HG02759 (cell line): ENCODE measurements at regions not wholly inside any gene's neighbourhood (a gene's known extent, or its start where the extent isn't known, plus 50 kb on each side); places are given as distances from the start of the nearest gene placed in this dataset.
"Not testable (repeated sequence)": the region's sequence is repeated elsewhere in the genome, so short reads cannot be mapped to it uniquely, and the experiment has no call there.

Source experiments
- ATAC-seq: cut with Tn5 transposase; IDR thresholded peaks from one replicate; pipeline ENCODE4 v1.9.1; 2021; ENCODE audit warnings: mild to moderate bottlenecking, moderate library complexity; ENCODE audit not compliant: unreplicated experiment

GRCh38 chr12:72148709-72149108 is 123.5 kb upstream of the TRHDE start:
- ATAC-seq = no peak

- ATAC-seq = no peak
These were observed 109.3 kb upstream of the TRHDE start for GRCh38 chr12:72162875-72163274.

GRCh38 chr12:72168851-72169250 is 103.3 kb upstream of the TRHDE start:
- ATAC-seq = no peak

GRCh38 chr12:72173974-72174373 is 98.2 kb upstream of the TRHDE start:
- ATAC-seq = no peak

DNA sequence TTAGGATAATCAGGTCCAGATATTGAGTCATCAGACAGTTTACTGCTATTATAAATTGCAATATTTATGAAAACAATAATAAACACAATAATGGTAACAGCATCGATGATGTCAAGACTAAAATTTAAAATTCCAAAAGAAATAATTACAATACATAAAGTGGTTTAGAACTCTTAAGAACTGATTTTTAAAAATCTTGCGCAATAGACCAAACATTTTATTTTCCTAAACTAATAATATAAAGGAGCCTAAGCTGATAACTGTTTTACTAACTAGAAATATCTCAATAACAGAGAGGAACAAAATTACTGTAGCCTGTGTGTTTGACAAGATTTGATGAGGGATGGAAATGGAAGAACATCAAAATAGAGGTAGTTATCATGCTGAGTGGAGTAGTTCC is 93.9 kb upstream of the TRHDE start:
- ATAC-seq = no peak

- ATAC-seq = no peak
These were observed 93.3 kb upstream of the TRHDE start for GRCh38 chr12:72178871-72179270.

DNA sequence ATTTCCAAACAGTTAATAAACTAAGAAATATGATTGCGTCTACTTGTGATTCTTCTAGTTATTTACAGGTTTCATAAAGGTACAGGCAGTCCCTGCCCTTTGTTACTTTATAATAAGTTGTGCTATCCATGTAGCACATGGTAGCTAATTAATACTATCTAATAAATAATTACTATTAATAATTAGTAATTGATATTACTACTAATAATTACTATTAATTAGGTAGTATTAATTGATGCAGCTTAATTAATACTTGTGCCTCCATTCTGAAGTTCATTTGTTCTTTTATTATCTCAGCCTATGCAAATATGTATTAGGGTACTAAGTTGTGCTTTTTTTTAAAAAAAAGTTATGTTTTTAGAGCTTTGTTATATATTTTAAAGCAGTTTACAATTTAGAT is 92.3 kb upstream of the TRHDE start:
- no peak for ATAC-seq

- ATAC-seq = not testable (repeated sequence)
These were observed 87.1 kb upstream of the TRHDE start for GRCh38 chr12:72184971-72185533.

- ATAC-seq = no peak
These were observed 82.9 kb upstream of the TRHDE start for GRCh38 chr12:72189266-72189665.

DNA sequence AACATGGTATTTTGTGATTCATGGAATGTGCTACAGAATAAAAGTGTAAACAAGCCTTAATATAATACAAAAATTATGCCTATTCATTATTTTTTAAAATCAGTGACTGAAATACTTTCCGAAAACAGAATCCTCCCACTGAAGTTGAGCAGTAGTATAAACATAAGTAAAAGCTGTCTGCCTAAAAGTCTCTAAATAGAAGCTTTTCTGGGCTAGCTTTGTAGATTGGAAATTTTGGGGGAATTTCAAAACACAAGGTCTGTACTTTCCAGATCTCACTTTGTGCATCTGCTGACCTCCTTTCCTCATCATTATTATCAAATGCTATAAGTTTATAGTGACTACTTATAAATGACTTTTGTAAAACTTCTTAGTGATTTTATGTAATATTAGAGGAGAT is 80.4 kb upstream of the TRHDE start:
- ATAC-seq = peak; percentile 70

- no peak for ATAC-seq
These were observed 74.4 kb upstream of the TRHDE start for GRCh38 chr12:72197790-72198189.

DNA sequence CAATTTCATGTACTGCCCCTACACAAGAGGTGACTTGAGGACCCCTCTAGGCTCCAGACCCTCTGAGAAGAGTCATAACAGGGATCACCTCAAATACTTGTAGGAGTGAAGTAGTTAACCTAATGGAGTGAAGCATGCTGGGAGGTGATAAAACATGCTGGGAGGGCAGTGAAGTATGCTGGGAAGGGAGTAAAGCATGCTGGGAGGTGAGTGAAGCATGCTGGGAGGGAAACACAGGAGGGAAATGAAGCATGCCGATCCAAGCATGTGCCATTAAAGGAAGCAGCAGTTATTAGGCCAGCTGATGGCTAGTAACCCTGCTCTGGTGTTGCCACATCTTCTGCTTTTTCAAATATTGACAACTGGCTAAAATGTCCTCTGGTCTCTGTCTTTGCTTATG is 70.7 kb upstream of the TRHDE start:
- no peak for ATAC-seq

DNA sequence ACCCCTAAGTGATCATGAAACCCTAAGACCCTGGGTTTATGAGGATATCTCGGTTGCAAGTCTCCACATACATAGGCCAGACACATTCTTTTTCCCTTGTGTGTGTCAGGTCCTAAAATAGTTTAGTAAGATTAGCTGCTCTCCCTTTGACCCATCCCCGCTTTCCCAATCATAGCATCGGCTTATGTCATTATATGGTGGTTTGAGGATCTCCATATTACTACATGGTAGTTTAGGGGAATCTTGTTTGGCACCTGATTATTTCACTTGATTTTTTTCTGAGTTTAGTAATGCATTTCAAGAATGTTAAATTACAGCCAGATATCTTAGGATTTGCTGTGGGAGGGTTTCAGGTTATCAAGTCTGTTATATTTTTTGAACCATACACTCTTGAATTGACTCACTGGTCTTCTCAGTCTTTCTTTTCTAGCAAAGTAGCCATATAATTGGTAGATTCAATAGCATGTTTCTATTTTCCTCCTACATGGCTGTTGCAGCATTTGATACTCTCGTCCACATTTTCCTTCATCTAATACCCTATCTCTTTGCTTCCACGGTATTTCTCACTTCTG is 68.3 kb upstream of the TRHDE start:
- peak; percentile 46 for ATAC-seq

DNA sequence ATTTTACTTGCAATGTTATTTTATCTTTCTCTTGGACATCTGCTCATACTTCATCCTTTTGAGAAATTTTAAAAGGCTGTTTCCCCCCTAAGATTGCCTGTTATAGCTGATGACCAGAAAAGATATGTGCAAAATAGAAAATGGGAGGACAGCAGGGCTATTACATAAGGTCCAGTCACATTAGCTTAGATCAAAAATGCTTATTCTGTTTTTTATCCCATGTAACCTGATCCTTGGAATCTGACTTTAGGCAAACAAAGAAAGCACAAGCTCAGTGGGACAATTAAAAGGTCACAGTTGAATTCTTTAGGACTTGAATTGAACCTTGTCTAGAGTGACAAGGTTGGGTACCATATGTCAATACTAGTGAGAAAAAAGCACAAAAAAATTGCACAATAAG is 65.1 kb upstream of the TRHDE start:
- no peak for ATAC-seq

DNA sequence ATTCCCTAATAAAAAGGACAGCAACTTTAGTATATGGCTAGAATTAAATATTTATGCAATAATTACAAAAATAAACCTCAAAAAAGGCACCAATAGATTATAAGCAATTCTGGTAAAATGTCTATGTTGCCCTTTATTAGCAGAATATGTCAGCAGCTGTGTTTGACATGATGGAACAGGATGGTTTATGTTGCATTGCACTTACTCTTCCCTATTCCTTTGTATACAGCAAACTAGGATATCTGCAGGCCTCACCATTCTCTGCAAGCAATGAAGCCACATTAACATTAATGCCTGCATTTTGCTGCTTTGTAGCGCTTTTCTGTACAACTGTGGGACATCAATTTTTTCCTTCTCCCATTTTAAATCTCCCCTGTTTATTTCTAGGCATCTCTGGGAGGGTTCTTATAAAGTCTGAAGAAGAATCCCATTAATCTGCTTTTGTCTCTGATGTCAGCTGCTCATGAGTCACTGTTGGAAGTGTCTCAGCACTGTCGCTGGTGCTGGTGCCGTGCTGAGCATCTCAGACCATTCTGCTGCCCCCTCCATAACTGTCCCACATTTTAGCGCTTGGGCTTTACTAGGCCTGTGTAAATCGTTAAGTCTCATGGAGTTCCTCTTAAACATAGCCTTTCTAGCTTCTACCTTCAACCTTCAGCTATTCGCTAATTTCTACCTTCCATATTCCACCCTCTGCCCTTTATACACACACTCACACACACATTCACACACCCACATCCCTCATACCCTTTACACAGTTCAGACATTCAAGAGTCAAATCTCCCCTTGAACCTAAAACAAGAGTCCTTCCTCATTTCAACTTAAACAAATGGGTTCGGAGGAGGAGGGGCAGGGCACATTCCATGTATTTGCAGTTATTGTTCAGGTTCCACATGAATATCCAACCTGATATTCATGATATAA is 64.4 kb upstream of the TRHDE start:
- ATAC-seq = no peak

DNA sequence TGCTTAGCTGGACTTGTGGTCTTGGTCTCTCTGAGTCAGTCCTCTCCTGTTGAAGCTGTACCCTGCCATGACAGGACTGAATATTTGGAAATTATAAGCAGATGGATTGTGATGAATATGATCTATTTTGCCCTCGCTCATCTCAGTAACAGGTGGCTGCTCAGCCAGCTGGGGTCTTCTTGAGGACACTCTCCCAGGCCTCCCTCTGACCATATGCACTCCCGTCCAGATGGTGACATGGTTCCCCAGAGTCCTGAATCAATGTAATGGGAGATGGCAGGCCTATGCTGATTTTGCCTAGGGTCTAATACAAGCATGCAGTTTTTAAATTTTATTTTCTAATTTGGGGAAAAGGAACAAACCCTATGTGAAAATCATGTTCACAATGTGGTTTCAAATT is 63.1 kb upstream of the TRHDE start:
- ATAC-seq = no peak

- ATAC-seq = no peak
These were observed 58.0 kb upstream of the TRHDE start for GRCh38 chr12:72214163-72214562.

GRCh38 chr12:72215287-72215686 is 56.9 kb upstream of the TRHDE start:
- ATAC-seq = not testable (repeated sequence)

DNA sequence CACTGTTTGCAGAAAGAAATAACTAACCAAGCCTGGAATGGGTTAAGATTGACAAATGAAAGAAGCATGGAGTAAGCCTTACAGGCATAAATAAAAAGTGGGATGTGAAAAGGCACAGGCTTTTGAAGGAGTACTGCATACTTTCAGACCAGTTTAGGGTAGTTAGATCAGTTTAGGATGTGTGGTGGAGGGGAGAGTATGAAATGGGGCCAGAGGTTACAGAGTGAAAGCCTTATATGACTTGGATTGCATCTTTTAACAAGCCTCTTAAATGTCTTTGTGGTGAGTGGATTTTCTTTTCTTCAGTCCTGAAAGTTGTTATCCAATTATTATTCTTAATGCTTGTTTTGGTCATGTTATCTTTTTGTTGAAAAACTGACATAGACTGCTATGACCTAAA is 52.2 kb upstream of the TRHDE start:
- no peak for ATAC-seq
